ENCODE measurements at regions not wholly inside any gene's neighbourhood (a gene's known extent, or its start where the extent isn't known, plus 50 kb on each side); places are given as distances from the start of the nearest gene placed in this dataset.

DNA sequence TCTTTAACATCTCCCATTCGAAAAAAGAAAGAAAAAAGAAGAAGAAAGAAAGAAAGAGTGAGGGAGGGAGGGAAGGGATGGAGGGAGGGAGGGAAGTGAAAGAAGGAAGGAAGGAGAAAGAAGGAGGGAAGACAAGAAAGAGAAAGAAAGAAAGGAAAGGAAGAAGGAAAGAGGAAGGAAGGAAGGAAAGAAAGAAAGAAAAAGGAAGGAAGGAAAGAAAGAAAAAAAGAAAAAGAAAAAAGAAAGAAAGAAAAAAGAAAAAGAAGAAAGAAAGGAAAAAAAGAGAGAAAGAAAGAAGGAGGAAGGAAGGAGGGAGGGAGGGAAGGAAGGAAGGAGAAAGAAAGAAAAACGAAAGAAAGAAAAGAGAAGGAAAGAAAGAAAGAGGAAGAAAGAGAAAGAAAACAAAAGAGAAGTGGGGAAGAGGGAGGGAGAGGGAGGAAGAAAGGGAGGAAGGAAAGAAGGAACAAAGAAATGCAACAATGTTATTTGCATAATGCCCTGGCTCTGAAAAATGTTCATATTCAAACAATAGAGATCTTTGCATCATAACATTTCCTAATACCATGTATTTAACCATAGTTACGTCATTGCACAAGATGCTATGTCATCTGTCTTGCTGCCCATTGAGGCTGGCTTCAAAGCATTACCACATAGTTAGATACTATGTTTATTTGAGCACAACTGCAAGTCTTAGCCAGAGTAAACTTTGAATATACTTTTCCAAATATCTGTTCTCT lies 550.6 kb downstream of the DSC3 start:
- no peak for DNase-seq (ENCODE audit: low read depth, low spot score)
- Histone ChIP-seq H3K27ac (ENCODE audit: low read depth, low read length) (no peak overlapping the region), H3K27me3 (ENCODE audit: control insufficient read depth, insufficient read depth, low read length) (no peaks in the 10 kb centered on the region), H3K9me3 (ENCODE audit: control insufficient read depth, insufficient read depth, low read length) (0 out of 2 replicates have a peak, but pooled peaks cover 2% of the 10 kb centered on the region), H3K4me3 (ENCODE audit: low read depth, low read length) (no peak overlapping the region)
- CTCF ChIA-PET, result no interaction called here
- TF ChIP-seq, protein P1, sequence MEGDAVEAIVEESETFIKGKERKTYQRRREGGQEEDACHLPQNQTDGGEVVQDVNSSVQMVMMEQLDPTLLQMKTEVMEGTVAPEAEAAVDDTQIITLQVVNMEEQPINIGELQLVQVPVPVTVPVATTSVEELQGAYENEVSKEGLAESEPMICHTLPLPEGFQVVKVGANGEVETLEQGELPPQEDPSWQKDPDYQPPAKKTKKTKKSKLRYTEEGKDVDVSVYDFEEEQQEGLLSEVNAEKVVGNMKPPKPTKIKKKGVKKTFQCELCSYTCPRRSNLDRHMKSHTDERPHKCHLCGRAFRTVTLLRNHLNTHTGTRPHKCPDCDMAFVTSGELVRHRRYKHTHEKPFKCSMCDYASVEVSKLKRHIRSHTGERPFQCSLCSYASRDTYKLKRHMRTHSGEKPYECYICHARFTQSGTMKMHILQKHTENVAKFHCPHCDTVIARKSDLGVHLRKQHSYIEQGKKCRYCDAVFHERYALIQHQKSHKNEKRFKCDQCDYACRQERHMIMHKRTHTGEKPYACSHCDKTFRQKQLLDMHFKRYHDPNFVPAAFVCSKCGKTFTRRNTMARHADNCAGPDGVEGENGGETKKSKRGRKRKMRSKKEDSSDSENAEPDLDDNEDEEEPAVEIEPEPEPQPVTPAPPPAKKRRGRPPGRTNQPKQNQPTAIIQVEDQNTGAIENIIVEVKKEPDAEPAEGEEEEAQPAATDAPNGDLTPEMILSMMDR (IDR thresholded peaks at IDR 0.05; ENCODE audit: low read depth, low read length), result no peak
- POLR2A ChIA-PET, result no interaction called here

- POLR2A ChIA-PET, result no interaction called here
- Histone ChIP-seq H3K4me3 (ENCODE audit: low read depth, low read length) (no peak overlapping the region), H3K9me3 (ENCODE audit: control insufficient read depth, insufficient read depth, low read length) (0 out of 2 replicates have a peak, but pooled peaks cover 2% of the 10 kb centered on the region), H3K27me3 (ENCODE audit: control insufficient read depth, insufficient read depth, low read length) (no peaks in the 10 kb centered on the region), H3K27ac (ENCODE audit: low read depth, low read length) (no peak overlapping the region)
- TF ChIP-seq, protein P1 (IDR thresholded peaks at IDR 0.05; ENCODE audit: low read depth, low read length), result no peak
- no peak for DNase-seq (ENCODE audit: low read depth, low spot score)
- CTCF ChIA-PET, result no interaction called here
These were observed 552.5 kb downstream of the DSC3 start for GRCh38 chr18:30489890-30490643.

- CTCF ChIA-PET, result no interaction called here
- TF ChIP-seq, protein P1 (IDR thresholded peaks at IDR 0.05; ENCODE audit: low read depth, low read length), result no peak
- Histone ChIP-seq H3K27ac (ENCODE audit: low read depth, low read length) (no peak overlapping the region), H3K9me3 (ENCODE audit: control insufficient read depth, insufficient read depth, low read length) (0 out of 2 replicates have a peak, but pooled peaks cover 2% of the 10 kb centered on the region), H3K4me3 (ENCODE audit: low read depth, low read length) (no peak overlapping the region), H3K27me3 (ENCODE audit: control insufficient read depth, insufficient read depth, low read length) (no peaks in the 10 kb centered on the region)
- POLR2A ChIA-PET, result no interaction called here
- no peak for DNase-seq (ENCODE audit: low read depth, low spot score)
These were observed 554.6 kb downstream of the DSC3 start for GRCh38 chr18:30487962-30488361.

DNA sequence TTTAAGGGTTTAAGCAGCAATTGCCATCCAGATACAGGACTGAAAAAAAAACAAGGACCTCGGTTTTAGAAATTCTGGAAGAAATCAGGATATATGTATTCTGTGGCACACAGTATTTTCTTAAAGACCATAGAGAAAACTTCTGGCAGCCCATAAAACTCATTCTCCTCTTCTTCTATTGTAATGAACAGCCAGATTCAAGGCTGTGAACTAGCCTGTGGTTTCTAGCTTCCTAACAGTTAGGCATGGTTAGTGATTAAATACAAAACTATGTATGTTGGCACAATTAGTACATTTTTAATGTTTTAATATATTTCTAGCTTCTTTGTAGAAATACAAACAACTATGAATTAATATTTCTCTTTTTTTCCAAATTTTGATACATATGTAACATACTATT lies 555.7 kb downstream of the DSC3 start:
- H3K4me3 ChIP-seq (ENCODE audit: low read depth, low read length), result no peak overlapping the region
- 0 out of 2 replicates have a peak, but pooled peaks cover under 1% of the 10 kb centered on the region for H3K9me3 ChIP-seq (ENCODE audit: control insufficient read depth, insufficient read depth, low read length)
- ChIA-PET CTCF (no interaction called here), POLR2A (no interaction called here)
- TF ChIP-seq, protein P1 (IDR thresholded peaks at IDR 0.05; ENCODE audit: low read depth, low read length), result no peak
- H3K27ac ChIP-seq (ENCODE audit: low read depth, low read length), result no peak overlapping the region
- no peak for DNase-seq (ENCODE audit: low read depth, low spot score)
- H3K27me3 ChIP-seq (ENCODE audit: control insufficient read depth, insufficient read depth, low read length), result no peaks in the 10 kb centered on the region

GRCh38 chr18:30485078-30485477 lies 557.5 kb downstream of the DSC3 start:
- TF ChIP-seq, protein P1 (IDR thresholded peaks at IDR 0.05; ENCODE audit: low read depth, low read length), result no peak
- Histone ChIP-seq H3K27ac (ENCODE audit: low read depth, low read length) (no peak overlapping the region), H3K27me3 (ENCODE audit: control insufficient read depth, insufficient read depth, low read length) (no peaks in the 10 kb centered on the region), H3K4me3 (ENCODE audit: low read depth, low read length) (no peak overlapping the region), H3K9me3 (ENCODE audit: control insufficient read depth, insufficient read depth, low read length) (peaks cover 7% of the 10 kb centered on the region; the same call in 1 of the 2 replicates)
- DNase-seq (ENCODE audit: low read depth, low spot score), result no peak
- POLR2A ChIA-PET, result interaction anchor here (0.6 kb wide), 1 partner anchor 1813 kb away, joined by 9 read pairs; no protein-coding TSS in a partner anchor
- CTCF ChIA-PET, result no interaction called here

Measured in AG04450 (cell line).